ENCODE measurements at regions not wholly inside any gene's neighbourhood (a gene's known extent, or its start where the extent isn't known, plus 50 kb on each side); places are given as distances from the start of the nearest gene placed in this dataset.

DNA sequence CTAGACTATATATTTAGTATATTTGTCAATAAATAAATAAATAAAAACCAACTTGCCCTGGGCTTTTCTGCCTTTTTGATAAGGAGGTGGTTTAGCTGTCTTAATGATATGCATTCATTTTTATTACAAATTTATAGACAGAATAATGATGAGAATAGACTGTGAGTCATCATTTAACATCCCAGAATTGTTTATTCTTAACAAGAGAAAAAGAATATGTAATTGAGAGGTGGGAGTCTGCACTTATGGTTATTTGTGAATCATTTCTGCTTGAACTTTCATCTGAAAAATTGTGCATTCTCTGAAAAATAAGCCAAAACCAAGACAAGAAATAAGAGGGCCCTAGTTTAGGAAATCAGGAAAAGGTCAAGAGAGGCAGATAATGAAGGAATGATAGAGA lies 326.2 kb downstream of the COL11A1 start:
- TF ChIP-seq ZNF274 (IDR thresholded peaks at IDR 0.05; ENCODE audit: low read depth, low read length) = no peak
- no peak for TF ChIP-seq YY1 (IDR thresholded peaks at IDR 0.05; ENCODE audit: insufficient read depth, insufficient read length)
